GM19240 (cell line): ENCODE measurements at regions not wholly inside any gene's neighbourhood (a gene's known extent, or its start where the extent isn't known, plus 50 kb on each side); places are given as distances from the start of the nearest gene placed in this dataset.

Source experiments
- DNase-seq: peaks from one replicate; pipeline ENCODE4 v3.0.0; 2011; ENCODE audit warnings: low spot score; ENCODE audit not compliant: insufficient read length

DNA sequence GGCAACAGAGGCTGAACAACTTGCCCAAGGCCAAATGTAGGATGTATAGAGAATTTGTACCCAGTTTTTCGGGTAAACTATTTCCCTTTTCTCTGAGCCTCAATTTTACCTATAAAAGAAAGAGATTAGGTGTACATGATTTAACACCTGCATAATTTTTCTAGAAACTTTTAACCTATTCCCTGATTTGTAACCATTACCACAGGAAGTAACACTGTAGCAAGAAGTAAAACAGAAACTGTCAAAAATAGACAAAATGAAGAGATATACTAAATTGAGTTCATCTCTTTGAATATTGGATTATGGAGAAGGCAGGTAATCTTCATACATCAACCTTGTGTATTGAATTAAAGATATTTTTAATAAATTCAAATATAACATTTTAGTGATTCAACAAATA, 136.2 kb downstream of the ZC3H11B start:
- no peak for DNase-seq

DNA sequence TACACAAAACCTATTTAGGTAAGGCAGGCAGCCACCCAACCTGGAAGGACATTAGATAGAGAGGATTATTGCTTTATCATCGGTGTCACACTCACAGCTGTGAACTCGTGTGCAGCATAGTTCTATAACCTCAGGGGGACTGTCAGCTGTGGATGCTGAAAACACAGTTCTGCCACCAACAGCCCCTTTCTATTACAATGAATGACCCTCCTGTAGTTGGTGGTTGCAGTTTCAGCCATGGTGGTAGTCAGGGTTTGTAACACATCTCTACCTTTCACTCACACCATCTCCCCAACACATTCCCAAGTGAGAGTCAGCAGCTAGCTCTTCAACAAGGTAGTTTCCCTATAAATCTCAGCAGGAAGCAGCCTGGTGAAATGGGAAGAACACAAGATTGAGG, 136.8 kb downstream of the ZC3H11B start:
- no peak for DNase-seq

- no peak for DNase-seq
Observed at GRCh38 chr1:219472596-219472995, 140.3 kb downstream of the ZC3H11B start.

DNA sequence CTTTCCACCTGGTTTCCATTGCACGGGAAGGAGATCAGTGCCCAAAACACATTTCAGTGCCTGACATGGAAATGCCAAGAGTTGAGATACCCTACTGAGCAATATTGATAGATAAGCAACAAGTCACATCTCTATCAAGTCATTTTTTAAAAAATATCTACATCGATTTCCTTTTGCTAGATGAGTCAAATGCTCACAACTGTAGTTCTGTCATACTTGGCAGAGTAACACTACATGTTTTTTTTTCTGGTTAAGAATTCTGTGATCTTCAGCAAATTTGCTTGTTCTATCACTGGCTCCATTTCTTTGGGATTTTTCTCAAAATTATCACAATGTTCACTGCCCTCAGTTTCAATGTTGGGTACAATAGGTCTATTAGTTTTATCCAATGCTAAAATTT, 145.4 kb downstream of the ZC3H11B start:
- no peak for DNase-seq

DNA sequence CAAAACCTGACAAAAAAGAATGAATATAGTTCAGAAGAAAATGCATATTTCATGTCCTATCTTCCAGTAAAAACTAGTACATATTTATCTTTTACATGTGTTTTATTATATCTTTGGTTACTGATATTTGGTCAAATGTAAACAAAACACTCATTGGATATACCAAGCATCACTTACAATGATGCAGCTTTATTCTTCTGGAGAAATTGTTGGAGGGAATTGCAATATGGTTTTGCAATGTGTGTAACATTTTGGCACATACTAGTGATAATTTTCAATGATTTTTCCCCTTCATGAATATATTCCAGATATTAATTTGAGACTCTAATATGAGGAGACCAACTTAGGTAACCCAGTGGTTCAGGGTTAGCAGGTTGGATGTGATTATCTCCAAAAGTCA, 146.1 kb downstream of the ZC3H11B start:
- no peak for DNase-seq

- no peak for DNase-seq
Observed at GRCh38 chr1:219465212-219466093, 147.5 kb downstream of the ZC3H11B start.

GRCh38 chr1:219463636-219464035, 149.3 kb downstream of the ZC3H11B start:
- DNase-seq, result no peak

DNA sequence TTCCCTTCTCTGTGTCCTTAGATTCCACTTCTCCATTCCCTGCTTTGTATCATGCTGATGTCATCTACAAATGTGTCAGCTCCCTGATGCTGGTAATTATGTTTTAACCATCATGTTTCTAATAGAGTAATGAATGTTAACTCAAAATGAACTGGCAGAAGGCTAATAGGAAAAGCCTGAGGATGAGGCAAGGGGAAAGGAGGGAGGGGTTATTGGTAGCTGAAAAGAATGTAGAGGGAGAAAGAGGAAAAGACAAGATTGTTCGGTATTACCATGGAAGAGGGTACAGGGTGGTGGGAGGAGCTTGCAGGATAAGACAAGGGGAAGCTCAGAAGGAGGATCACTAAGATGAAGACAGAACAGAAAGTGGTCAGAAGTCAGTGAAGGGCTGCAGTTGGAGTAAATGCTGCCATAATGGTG, 150.9 kb downstream of the ZC3H11B start:
- DNase-seq, result no peak

- DNase-seq, result peak; percentile 20
Observed at GRCh38 chr1:219460896-219461815, 151.7 kb downstream of the ZC3H11B start.

GRCh38 chr1:219460081-219460895, 152.6 kb downstream of the ZC3H11B start:
- DNase-seq, result no peak

GRCh38 chr1:219459351-219460080, 153.4 kb downstream of the ZC3H11B start:
- no peak for DNase-seq

DNA sequence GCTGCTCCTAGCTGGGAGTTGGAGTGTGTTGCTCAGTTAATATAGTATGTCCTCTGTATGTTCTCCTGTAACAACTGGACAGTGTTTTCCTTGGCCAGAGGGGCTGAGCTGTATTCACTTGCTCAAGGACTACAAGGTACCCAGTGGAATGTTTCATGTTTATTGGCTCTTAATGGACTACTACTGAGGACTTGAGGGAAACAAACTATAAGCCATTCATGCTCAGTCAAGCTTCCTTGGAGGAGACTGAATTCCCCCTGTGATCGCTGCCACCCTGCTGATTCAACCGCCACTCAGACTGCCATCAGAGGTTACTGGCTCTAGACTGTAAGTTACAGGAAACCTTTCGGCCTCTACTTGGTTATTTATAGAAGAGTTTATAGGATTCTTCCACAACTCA, 166.6 kb downstream of the ZC3H11B start:
- DNase-seq, result no peak

DNA sequence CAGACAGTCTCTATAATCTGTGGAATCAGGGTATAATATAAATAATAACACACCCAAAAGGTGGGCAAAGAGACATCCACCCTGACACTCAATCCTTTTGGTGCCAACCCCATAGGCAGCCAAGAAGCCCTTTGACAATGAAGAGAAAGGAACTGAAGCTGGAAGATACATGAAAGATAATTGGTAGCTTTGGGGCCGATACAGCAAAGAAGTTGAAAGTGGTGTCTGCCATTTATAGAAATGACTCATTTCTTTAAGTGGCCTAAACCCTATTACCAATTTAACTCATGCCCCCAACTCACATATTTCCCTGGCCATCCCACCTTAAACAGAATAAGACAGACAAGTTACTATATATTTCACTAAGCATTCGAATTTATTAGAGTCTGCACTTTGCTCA, 167.0 kb downstream of the ZC3H11B start:
- DNase-seq, result no peak

DNA sequence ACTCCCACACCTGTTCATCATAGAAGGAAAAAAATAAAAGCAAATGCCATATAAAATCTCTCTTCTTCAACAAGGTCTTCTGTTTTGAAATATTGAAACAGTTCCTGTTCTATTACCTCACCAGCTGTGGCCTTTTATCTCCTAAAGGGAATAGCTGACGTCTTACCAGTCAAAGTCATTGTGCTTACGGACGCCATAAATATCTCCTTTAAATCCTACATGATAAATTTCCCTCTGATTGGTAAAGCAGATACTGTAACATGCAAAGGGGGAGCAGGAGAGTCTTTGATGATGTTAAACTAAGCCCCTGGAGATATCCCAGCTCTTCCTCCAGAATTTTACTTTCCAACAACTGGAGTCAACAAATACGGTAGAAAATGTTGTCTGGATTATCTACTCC, 168.4 kb downstream of the ZC3H11B start:
- no peak for DNase-seq

GRCh38 chr1:219443763-219444162, 169.1 kb downstream of the ZC3H11B start:
- DNase-seq, result no peak

- no peak for DNase-seq
Observed at GRCh38 chr1:219442611-219443061, 170.3 kb downstream of the ZC3H11B start.

GRCh38 chr1:219441884-219442283, 171.0 kb downstream of the ZC3H11B start:
- no peak for DNase-seq

DNA sequence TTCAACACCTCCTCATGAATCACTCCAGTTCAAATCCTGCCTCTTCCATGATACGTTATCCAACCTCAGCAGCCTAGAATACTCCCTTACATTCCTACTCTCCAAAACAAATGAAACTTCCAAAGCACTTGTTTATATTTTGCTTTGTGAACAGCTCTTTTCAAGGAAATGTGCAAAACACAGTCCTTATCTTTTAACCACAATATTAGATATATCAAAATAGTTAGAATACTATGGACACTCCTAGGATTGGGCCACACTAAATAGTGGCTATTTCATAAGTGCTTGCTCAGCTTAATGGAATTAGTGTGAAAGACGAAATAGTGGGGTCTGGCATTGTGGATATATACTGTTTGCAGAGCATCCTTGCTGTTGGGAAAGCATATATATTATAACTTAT, 173.5 kb downstream of the ZC3H11B start:
- DNase-seq, result no peak

DNA sequence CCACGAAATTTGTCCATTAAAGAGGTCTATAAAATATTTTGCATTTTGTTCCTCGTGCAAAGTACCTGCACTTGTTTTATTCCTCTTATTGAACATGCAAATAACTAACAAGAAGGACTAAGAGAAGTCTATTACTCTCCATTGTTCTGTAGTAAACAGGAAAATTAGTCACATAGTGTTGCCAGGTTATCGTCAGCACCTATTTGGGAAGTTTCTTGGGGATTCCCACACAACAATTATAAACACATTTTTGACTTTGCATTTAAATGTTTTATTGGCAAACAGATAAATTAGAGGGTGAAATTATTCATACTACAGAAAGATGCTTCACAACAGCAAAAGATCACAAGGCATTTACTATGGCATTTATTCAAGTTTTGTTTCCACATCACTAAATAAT, 174.5 kb downstream of the ZC3H11B start:
- no peak for DNase-seq

GRCh38 chr1:219434923-219435297, 178.0 kb downstream of the ZC3H11B start:
- DNase-seq, result no peak
